OCI-LY1 (cell line): ENCODE measurements at regions not wholly inside any gene's neighbourhood (a gene's known extent, or its start where the extent isn't known, plus 50 kb on each side); places are given as distances from the start of the nearest gene placed in this dataset.

Source experiments
- H2AFZ ChIP-seq: fragments of 200-600 bp; sonication (generic), shearing (Covaris generic); 2 replicates; pipeline ENCODE4 v1.6.0; 2014; ENCODE audit warnings: antibody characterized with exemption, mild to moderate bottlenecking, low read length
- H3F3A ChIP-seq: fragments of 200-600 bp; sonication (generic), shearing (Covaris generic); 2 replicates; pipeline ENCODE4 v1.6.0; 2014; ENCODE audit warnings: mild to moderate bottlenecking, antibody characterized with exemption, low read length, moderate library complexity; ENCODE audit not compliant: insufficient read depth
- H3K27ac ChIP-seq: fragments of 200-600 bp; sonication (generic); 2 replicates; pipeline ENCODE4 v1.5.1; 2014; ENCODE audit warnings: low read length, mixed run types, mild to moderate bottlenecking, low read depth; ENCODE audit not compliant: poor library complexity, severe bottlenecking
- H3K27me3 ChIP-seq: fragments of 200-600 bp; sonication (generic); 2 replicates; pipeline ENCODE4 v1.6.0; 2014; ENCODE audit warnings: antibody characterized with exemption, mild to moderate bottlenecking, low read length, moderate library complexity; ENCODE audit not compliant: insufficient read depth
- H3K36me3 ChIP-seq: fragments of 200-600 bp; sonication (generic); 2 replicates; pipeline ENCODE4 v1.6.1; 2014; ENCODE audit warnings: mild to moderate bottlenecking, antibody characterized with exemption, low read length, moderate library complexity, mixed read lengths; ENCODE audit not compliant: insufficient read depth
- H3K4me1 ChIP-seq: fragments of 200-600 bp; sonication (generic); 2 replicates; pipeline ENCODE4 v1.5.1; 2014; ENCODE audit warnings: mild to moderate bottlenecking, low read length, moderate library complexity; ENCODE audit not compliant: insufficient read depth, severe bottlenecking
- H3K4me2 ChIP-seq: fragments of 200-600 bp; sonication (generic), shearing (Covaris generic); 2 replicates; pipeline ENCODE4 v1.6.1; 2014; ENCODE audit warnings: low read length
- H3K4me3 ChIP-seq: fragments of 200-600 bp; sonication (generic); 2 replicates; pipeline ENCODE4 v1.5.1; 2014; ENCODE audit warnings: low read length, low read depth, mild to moderate bottlenecking, mixed read lengths; ENCODE audit not compliant: poor library complexity, severe bottlenecking
- H3K79me2 ChIP-seq: fragments of 200-600 bp; shearing (Covaris generic); 2 replicates; pipeline ENCODE4 v1.6.1; 2016; ENCODE audit warnings: mixed run types, low read length, mixed read lengths; ENCODE audit not compliant: insufficient read depth
- H3K9ac ChIP-seq: fragments of 200-600 bp; sonication (generic), shearing (Covaris generic); 2 replicates; pipeline ENCODE4 v1.6.1; 2014; ENCODE audit warnings: mild to moderate bottlenecking, low read length, mixed read lengths
- H3K9me2 ChIP-seq: fragments of 200-600 bp; sonication (generic), shearing (Covaris generic); 2 replicates; pipeline ENCODE4 v1.6.1; 2014; ENCODE audit warnings: low read depth, mild to moderate bottlenecking, low read length, mixed read lengths
- H3K9me3 ChIP-seq: fragments of 200-600 bp; shearing (Covaris generic); 2 replicates; pipeline ENCODE4 v1.6.1; 2014; ENCODE audit warnings: low read length, mixed read lengths
- H4K20me1 ChIP-seq: fragments of 200-600 bp; sonication (generic), shearing (Covaris generic); 2 replicates; pipeline ENCODE4 v1.6.0; 2016; ENCODE audit warnings: mild to moderate bottlenecking, low read length; ENCODE audit not compliant: insufficient read depth
- EZH2 ChIP-seq: fragments of 200-600 bp; sonication (generic), shearing (Covaris generic); IDR thresholded peaks from 2 replicates; pipeline ENCODE4 v1.8.0; 2017; ENCODE audit warnings: borderline replicate concordance, mixed run types, mild to moderate bottlenecking, antibody characterized with exemption, low read length, moderate library complexity, mixed read lengths
- TF ChIP-seq, protein P1 (sequence below): fragments of 200-600 bp; sonication (generic), shearing (Covaris generic); IDR thresholded peaks from 2 replicates; pipeline ENCODE4 v1.5.1; 2017; ENCODE audit warnings: mild to moderate bottlenecking, antibody characterized with exemption, low read length, moderate library complexity, mixed read lengths

DNA sequence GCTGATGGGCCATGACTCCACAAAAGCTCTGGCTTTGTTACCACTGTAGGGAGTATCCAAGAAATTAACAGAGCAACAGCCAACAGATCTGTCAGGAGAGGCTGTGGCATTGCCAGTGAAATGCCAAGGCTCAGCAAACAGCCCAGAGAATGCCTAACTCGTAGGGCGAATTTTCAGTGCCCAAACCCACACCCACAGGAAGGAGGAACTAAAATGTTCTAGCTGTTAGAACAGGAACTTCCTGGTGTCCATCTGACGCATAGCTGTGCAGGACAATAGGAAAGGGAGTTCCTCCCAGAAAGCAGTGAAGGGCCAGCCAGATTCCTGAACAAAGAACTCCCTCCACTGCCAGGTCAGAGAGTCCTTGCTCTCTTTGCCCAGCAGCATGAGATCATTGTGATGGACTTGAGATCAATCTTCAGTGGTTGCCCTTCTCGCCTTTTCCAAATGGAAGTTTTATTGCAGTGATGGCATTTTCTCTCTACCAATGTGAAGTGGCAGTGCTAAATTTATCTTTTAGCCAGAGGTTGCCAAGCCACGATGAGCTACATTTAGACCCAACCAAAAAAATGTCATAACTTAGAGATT lies 224.2 kb upstream of the STARD13 start:
- no peak overlapping the region for H3K9ac ChIP-seq
- no peaks in the 10 kb centered on the region for H3K79me2 ChIP-seq
- H3K36me3 ChIP-seq, result no peaks in the 10 kb centered on the region
- H3K9me2 ChIP-seq, result no peaks in the 10 kb centered on the region
- H3K27me3 ChIP-seq, result no peaks in the 10 kb centered on the region
- no peaks in the 10 kb centered on the region for H3K9me3 ChIP-seq
- no peak overlapping the region for H2AFZ ChIP-seq
- H3K4me1 ChIP-seq, result peaks cover 8% of the 10 kb centered on the region
- no peak overlapping the region for H3K27ac ChIP-seq
- H3K4me2 ChIP-seq, result no peak overlapping the region
- H3K4me3 ChIP-seq, result no peak overlapping the region
- no peak for TF ChIP-seq EZH2
- H3F3A ChIP-seq, result no peaks in the 10 kb centered on the region
- no peaks in the 10 kb centered on the region for H4K20me1 ChIP-seq

GRCh38 chr13:33510350-33510970 lies 224.9 kb upstream of the STARD13 start:
- Histone ChIP-seq H3K9me2 (no peaks in the 10 kb centered on the region), H3K79me2 (no peaks in the 10 kb centered on the region), H3K27ac (no peak overlapping the region), H3K9me3 (no peaks in the 10 kb centered on the region), H3K4me1 (peaks cover 12% of the 10 kb centered on the region), H4K20me1 (no peaks in the 10 kb centered on the region), H3K4me2 (no peak overlapping the region), H3K9ac (no peak overlapping the region), H2AFZ (no peak overlapping the region), H3K27me3 (no peaks in the 10 kb centered on the region), H3K36me3 (no peaks in the 10 kb centered on the region), H3K4me3 (no peak overlapping the region), H3F3A (no peaks in the 10 kb centered on the region)
- no peak for TF ChIP-seq EZH2
- TF ChIP-seq, protein P1, sequence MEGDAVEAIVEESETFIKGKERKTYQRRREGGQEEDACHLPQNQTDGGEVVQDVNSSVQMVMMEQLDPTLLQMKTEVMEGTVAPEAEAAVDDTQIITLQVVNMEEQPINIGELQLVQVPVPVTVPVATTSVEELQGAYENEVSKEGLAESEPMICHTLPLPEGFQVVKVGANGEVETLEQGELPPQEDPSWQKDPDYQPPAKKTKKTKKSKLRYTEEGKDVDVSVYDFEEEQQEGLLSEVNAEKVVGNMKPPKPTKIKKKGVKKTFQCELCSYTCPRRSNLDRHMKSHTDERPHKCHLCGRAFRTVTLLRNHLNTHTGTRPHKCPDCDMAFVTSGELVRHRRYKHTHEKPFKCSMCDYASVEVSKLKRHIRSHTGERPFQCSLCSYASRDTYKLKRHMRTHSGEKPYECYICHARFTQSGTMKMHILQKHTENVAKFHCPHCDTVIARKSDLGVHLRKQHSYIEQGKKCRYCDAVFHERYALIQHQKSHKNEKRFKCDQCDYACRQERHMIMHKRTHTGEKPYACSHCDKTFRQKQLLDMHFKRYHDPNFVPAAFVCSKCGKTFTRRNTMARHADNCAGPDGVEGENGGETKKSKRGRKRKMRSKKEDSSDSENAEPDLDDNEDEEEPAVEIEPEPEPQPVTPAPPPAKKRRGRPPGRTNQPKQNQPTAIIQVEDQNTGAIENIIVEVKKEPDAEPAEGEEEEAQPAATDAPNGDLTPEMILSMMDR, result no peak

DNA sequence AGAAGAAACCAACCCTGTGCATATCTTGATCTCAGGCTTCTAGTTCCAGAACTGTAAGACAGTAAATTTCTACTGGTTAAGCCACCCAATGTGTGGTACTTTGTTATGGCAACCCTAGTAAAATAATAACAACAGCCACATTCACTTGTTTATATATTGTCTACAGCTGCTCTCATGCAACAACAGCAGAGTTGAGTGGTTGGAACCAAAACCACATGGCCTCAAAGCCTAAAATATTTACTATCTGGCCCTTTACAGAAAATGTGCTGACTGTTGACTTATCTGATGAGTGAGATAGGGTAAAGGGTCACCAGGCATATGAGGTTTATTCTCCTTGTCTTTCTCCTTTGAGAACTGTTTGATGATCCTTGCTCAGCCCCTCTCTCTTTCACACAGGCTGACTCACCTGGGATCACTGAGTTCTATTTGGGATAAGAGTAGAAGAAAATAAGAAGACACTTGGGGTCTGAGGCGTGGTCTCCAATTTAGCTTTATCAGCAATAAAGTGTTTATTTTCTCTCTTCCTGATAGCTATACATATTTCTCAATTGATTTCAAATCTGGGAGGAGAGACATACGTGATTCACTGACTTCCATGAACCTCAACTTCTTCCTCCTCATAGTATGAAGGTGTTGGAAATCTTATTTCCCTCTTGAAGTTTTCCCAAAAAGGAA lies 227.5 kb upstream of the STARD13 start:
- Histone ChIP-seq H2AFZ (no peak overlapping the region), H3K9me3 (no peaks in the 10 kb centered on the region), H3K27ac (no peak overlapping the region), H3K36me3 (no peaks in the 10 kb centered on the region), H3K79me2 (no peaks in the 10 kb centered on the region), H3K9ac (no peak overlapping the region), H3K4me2 (no peak overlapping the region), H3K27me3 (no peaks in the 10 kb centered on the region), H4K20me1 (no peaks in the 10 kb centered on the region), H3F3A (no peaks in the 10 kb centered on the region), H3K9me2 (no peaks in the 10 kb centered on the region), H3K4me1 (peaks cover 12% of the 10 kb centered on the region), H3K4me3 (no peak overlapping the region)
- TF ChIP-seq EZH2, result no peak
- TF ChIP-seq, protein P1, result no peak
